ENCODE measurements at regions not wholly inside any gene's neighbourhood (a gene's known extent, or its start where the extent isn't known, plus 50 kb on each side); places are given as distances from the start of the nearest gene placed in this dataset.

DNA sequence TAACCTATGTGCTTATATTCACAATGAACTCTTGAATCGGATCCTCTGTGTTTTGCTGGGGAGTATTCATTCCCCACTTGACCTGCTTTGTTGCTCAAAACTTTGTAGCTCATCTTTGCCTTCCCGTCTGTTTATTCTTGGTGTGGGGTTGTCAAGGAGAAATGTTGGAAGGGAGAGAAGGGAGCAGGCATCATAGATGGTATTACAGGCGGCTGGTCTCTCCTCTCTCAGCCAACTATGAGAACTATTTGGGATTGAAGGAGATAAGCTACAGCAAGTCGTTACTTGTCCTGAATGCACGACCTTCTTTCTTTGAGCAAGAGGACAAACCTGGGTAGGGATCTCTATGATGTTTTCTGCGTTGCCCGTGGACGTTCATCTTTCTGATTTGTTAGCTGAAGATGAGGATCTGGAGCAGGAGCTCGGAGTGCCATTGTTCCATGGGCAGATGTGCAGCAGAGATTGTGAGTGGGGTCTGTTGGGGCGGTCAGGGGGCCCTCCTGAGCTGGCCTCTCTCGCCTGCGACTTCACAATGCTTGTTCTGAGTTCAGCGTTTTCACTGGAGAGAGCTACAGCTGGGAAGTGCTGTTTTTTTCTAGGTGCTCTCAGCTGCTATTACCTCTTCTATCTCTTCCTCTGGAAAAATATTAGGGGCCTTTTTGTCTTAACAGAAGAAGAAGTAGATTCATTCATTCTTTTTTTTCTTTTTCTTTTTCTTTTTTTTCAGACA lies 126.9 kb upstream of the KLF6 start:
- no peak for DNase-seq (ENCODE audit: low spot score in 2 of 2)

DNA sequence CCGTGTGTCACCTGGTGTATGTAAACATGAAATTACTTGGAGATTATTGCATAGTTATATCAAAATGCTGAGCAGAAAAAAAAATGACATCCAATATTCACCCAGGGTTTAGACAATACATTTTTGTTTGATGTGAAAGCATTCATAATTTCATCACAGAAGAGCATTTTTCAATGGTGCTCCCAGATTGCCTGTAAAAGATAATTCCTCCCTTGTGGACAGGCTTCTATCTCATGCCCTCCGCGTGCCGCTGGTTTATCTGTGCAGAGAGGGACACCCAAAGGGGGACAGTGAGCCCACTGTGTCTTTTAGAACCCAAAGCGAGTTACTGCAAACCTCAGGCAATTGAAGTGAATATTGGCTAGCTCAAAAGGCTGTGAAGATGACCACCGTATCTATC lies 126.2 kb upstream of the KLF6 start:
- H3K36me3 ChIP-seq, result no peaks in the 10 kb centered on the region
- no peak for TF ChIP-seq POLR2A (IDR thresholded peaks at IDR 0.05)
- no peak for TF ChIP-seq POLR2AphosphoS5 (IDR thresholded peaks at IDR 0.05)
- no peak for TF ChIP-seq EP300 (IDR thresholded peaks at IDR 0.05)
- TF ChIP-seq CTCF (IDR thresholded peaks at IDR 0.05), result no peak
- H3K4me3 ChIP-seq, result no peak overlapping the region
- WGBS, result 73% methylated on average over 6 of the region's 6 CpGs
- H3K4me1 ChIP-seq, result peaks cover 8% of the 10 kb centered on the region
- no peaks in the 10 kb centered on the region for H3K27me3 ChIP-seq
- H3K27ac ChIP-seq, result peak overlapping the region; percentile 33
- H3K9me3 ChIP-seq, result no peaks in the 10 kb centered on the region
- DNase-seq (ENCODE audit: low spot score in 2 of 2), result no peak

More for the DNA sequence above, 126.9 kb upstream of the KLF6 start:
- Histone ChIP-seq H3K4me3 (peak overlapping the region; percentile 35), H3K27ac (peak overlapping the region; percentile 77), H3K36me3 (no peaks in the 10 kb centered on the region), H3K27me3 (no peaks in the 10 kb centered on the region), H3K4me1 (peaks cover 8% of the 10 kb centered on the region), H3K9me3 (no peaks in the 10 kb centered on the region)
- TF ChIP-seq CTCF (IDR thresholded peaks at IDR 0.05), result no peak
- no peak for TF ChIP-seq EP300 (IDR thresholded peaks at IDR 0.05)
- peak in 1 of 3 donors; percentile 53 for TF ChIP-seq POLR2AphosphoS5 (IDR thresholded peaks at IDR 0.05)
- no peak for TF ChIP-seq POLR2A (IDR thresholded peaks at IDR 0.05)
- WGBS, result 42% methylated on average over 13 of the region's 13 CpGs

- Histone ChIP-seq H3K27me3 (no peaks in the 10 kb centered on the region), H3K36me3 (no peaks in the 10 kb centered on the region), H3K9me3 (no peaks in the 10 kb centered on the region), H3K4me1 (peaks cover 8% of the 10 kb centered on the region), H3K4me3 (no peak overlapping the region), H3K27ac (no peak overlapping the region)
- no peak for DNase-seq (ENCODE audit: low spot score in 2 of 2)
- WGBS, result 75% methylated on average over 14 of the region's 14 CpGs
- TF ChIP-seq EP300 (IDR thresholded peaks at IDR 0.05), result no peak
Measured at GRCh38 chr10:3909339-3909738, 124.3 kb upstream of the KLF6 start.

GRCh38 chr10:3908183-3908582 lies 123.2 kb upstream of the KLF6 start:
- no peak for DNase-seq (ENCODE audit: low spot score in 2 of 2)
- Histone ChIP-seq H3K9me3 (no peaks in the 10 kb centered on the region), H3K36me3 (no peaks in the 10 kb centered on the region), H3K4me1 (peaks cover 8% of the 10 kb centered on the region), H3K27me3 (no peaks in the 10 kb centered on the region), H3K27ac (peak overlapping the region; percentile 61), H3K4me3 (no peak overlapping the region)
- TF ChIP-seq POLR2AphosphoS5 (IDR thresholded peaks at IDR 0.05), result peak in 1 of 3 donors; percentile 76
- no peak for TF ChIP-seq EP300 (IDR thresholded peaks at IDR 0.05)
- whole genome bisulfite sequencing, result 69% methylated on average over 10 of the region's 10 CpGs

- peaks cover 13% of the 10 kb centered on the region for H3K4me1 ChIP-seq
- H3K36me3 ChIP-seq, result no peaks in the 10 kb centered on the region
- 68% methylated on average over 5 of the region's 6 CpGs for WGBS
- no peak overlapping the region for H3K4me3 ChIP-seq
- H3K9me3 ChIP-seq, result no peaks in the 10 kb centered on the region
- peak in 1 of 2 donors; percentile 80 for DNase-seq (ENCODE audit: low spot score in 2 of 2)
- no peaks in the 10 kb centered on the region for H3K27me3 ChIP-seq
- peak overlapping the region; percentile 61 for H3K27ac ChIP-seq
- TF ChIP-seq CTCF (IDR thresholded peaks at IDR 0.05), result no peak
- no peak for TF ChIP-seq POLR2AphosphoS5 (IDR thresholded peaks at IDR 0.05)
- peak in 1 of 2 donors; percentile 18 for TF ChIP-seq POLR2A (IDR thresholded peaks at IDR 0.05)
Measured at GRCh38 chr10:3907514-3907913, 122.5 kb upstream of the KLF6 start.

DNA sequence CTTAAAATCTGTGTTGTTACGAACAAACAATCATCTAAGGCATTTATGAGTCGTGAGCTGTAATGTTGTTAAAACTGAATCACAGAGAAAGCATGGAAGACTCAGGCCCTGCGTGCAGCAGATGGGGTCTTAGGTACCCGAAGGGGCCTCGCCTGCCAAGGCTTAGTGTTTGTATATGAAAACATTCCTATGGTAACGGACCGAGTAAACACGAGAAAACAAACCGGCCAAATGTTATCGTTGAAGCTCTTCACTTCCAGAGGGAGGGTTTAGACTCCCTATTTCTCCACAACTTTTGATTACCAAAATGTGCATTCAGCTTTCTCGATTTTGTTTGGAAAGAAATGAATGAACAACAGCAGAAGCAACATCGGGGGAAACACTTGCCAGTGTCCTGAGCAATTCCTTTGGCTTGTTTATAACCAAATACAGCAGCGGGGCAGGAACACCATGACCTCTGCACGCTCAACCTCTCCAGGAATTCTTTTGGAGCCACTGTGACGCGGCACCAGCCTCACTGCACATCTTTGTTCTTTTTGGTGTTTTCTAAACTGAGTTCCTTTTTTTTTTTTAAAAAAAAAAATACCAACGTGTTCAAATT lies 121.6 kb upstream of the KLF6 start:
- WGBS, result 81% methylated on average over 17 of the region's 17 CpGs
- H3K27ac ChIP-seq, result no peak overlapping the region

More for the DNA sequence above, 121.6 kb upstream of the KLF6 start:
- DNase-seq (ENCODE audit: low spot score in 2 of 2), result no peak
- H3K4me1 ChIP-seq, result peaks cover 11% of the 10 kb centered on the region
- H3K36me3 ChIP-seq, result no peaks in the 10 kb centered on the region
- H3K27me3 ChIP-seq, result no peaks in the 10 kb centered on the region
- TF ChIP-seq POLR2AphosphoS5 (IDR thresholded peaks at IDR 0.05) (no peak), CTCF (IDR thresholded peaks at IDR 0.05) (no peak), POLR2A (IDR thresholded peaks at IDR 0.05) (no peak), EP300 (IDR thresholded peaks at IDR 0.05) (no peak)
- no peak overlapping the region for H3K4me3 ChIP-seq
- no peaks in the 10 kb centered on the region for H3K9me3 ChIP-seq
